Keratinocyte (primary cell): ENCODE measurements at regions not wholly inside any gene's neighbourhood (a gene's known extent, or its start where the extent isn't known, plus 50 kb on each side); places are given as distances from the start of the nearest gene placed in this dataset.

Experiments
- DNase-seq: peaks from one replicate; pipeline ENCODE4 v3.0.0-alpha.2; 2011; ENCODE audit warnings: low read depth, missing footprints, low spot score
- FAIRE-seq: peaks from 2 replicates; lab custom pipeline; 2011; peaks lifted over from hg19 to GRCh38; lab: Jason Lieb, UNC
- H2AFZ ChIP-seq: 2 replicates; pipeline ENCODE4 v1.6.0; 2012; ENCODE audit warnings: low read length, control low read depth, inconsistent platforms; ENCODE audit not compliant: control insufficient read depth
- H3K27ac ChIP-seq: 2 replicates; pipeline ENCODE4 v1.5.1; 2011; ENCODE audit warnings: low read length; ENCODE audit not compliant: control insufficient read depth, insufficient read depth
- H3K27me3 ChIP-seq: 3 replicates; pipeline ENCODE4 v1.6.0; 2011; ENCODE audit warnings: low read length; ENCODE audit not compliant: control insufficient read depth, insufficient read depth; ENCODE audit errors: extremely low read depth
- H3K36me3 ChIP-seq, 2 experiments: 2 replicates in 1 of 2; 3 replicates in 1 of 2; pipeline ENCODE4 v1.5.1; 2011; ENCODE audit warnings: low read length in 2 of 2, mild to moderate bottlenecking in 1 of 2; ENCODE audit not compliant: control insufficient read depth in 2 of 2, insufficient read depth in 2 of 2; ENCODE audit errors: extremely low read depth in 1 of 2
- H3K4me1 ChIP-seq: 3 replicates; pipeline ENCODE4 v1.5.1; 2011; ENCODE audit warnings: low read length; ENCODE audit not compliant: control insufficient read depth, insufficient read depth; ENCODE audit errors: extremely low read depth
- H3K4me2 ChIP-seq: 3 replicates; pipeline ENCODE4 v1.6.0; 2011; ENCODE audit warnings: low read depth, low read length; ENCODE audit not compliant: control insufficient read depth, insufficient read depth; ENCODE audit errors: extremely low read depth
- H3K4me3 ChIP-seq, 3 experiments: fragments of 200-600 bp in 1 of 3; sonication (generic) in 1 of 3; 2 replicates in 2 of 3; 3 replicates in 1 of 3; pipeline ENCODE4 v1.5.1; 2011 to 2016; ENCODE audit warnings: low read length in 3 of 3, mild to moderate bottlenecking in 3 of 3, control low read depth in 2 of 3, inconsistent platforms in 1 of 3, low read depth in 1 of 3, mixed read lengths in 1 of 3, mixed run types in 1 of 3, moderate library complexity in 1 of 3; ENCODE audit not compliant: control insufficient read depth in 2 of 3, insufficient read depth in 2 of 3; ENCODE audit errors: extremely low read depth in 1 of 3
- H3K79me2 ChIP-seq: 2 replicates; pipeline ENCODE4 v1.6.0; 2012; ENCODE audit warnings: low read length; ENCODE audit not compliant: control insufficient read depth, insufficient read depth
- H3K9ac ChIP-seq: 3 replicates; pipeline ENCODE4 v1.6.0; 2011; ENCODE audit warnings: low read length; ENCODE audit not compliant: control insufficient read depth, insufficient read depth; ENCODE audit errors: extremely low read depth
- H3K9me1 ChIP-seq: 3 replicates; pipeline ENCODE4 v1.6.0; 2011; ENCODE audit warnings: low read length; ENCODE audit not compliant: control insufficient read depth, insufficient read depth; ENCODE audit errors: extremely low read depth
- H3K9me3 ChIP-seq: 2 replicates; pipeline ENCODE4 v1.5.1; 2012; ENCODE audit warnings: low read depth, low read length; ENCODE audit not compliant: control insufficient read depth
- H4K20me1 ChIP-seq: 3 replicates; pipeline ENCODE4 v1.6.0; 2011; ENCODE audit warnings: low read length; ENCODE audit not compliant: control insufficient read depth, insufficient read depth; ENCODE audit errors: extremely low read depth
- CTCF ChIP-seq, 3 experiments: IDR thresholded peaks in 1 of 3; conservative IDR thresholded peaks in 1 of 3; optimal IDR thresholded peaks in 1 of 3; 2 replicates in 2 of 3; 3 replicates in 1 of 3; pipeline versions ENCODE3 to v1.5.1; 2011; ENCODE audit warnings: low read length in 3 of 3, mild to moderate bottlenecking in 3 of 3, moderate library complexity in 2 of 3, control low read depth in 1 of 3, inconsistent platforms in 1 of 3; ENCODE audit not compliant: insufficient read depth in 2 of 3; ENCODE audit errors: extremely low read depth in 1 of 3
- EZH2 ChIP-seq: IDR thresholded peaks from one replicate; pipeline ENCODE4 v1.6.1; 2012; ENCODE audit warnings: inconsistent platforms, mild to moderate bottlenecking, low read length, moderate library complexity
- dilution Hi-C: fragments of 300-500 bp; cut with MboI; formaldehyde crosslinking; loops from one replicate; pipeline ENCODE4 v1.7.0; 2020; ENCODE audit warnings: low sequenced_read_pairs; ENCODE audit not compliant: extremely low pct_ligation_motif_present

GRCh38 chr10:35889971-35890675 lies 248.0 kb upstream of the FZD8 start:
- Histone ChIP-seq H3K9ac (no peak overlapping the region), H3K4me2 (no peak overlapping the region), H3K9me3 (no peaks in the 10 kb centered on the region), H2AFZ (no peak overlapping the region), H3K27me3 (no peaks in the 10 kb centered on the region), H4K20me1 (no peaks in the 10 kb centered on the region), H3K9me1 (no peaks in the 10 kb centered on the region), H3K27ac (no peak overlapping the region), H3K79me2 (no peaks in the 10 kb centered on the region), H3K4me3 (no peak overlapping the region), H3K36me3 (no peaks in the 10 kb centered on the region), H3K4me1 (peaks cover 15% of the 10 kb centered on the region)
- dilution Hi-C loops = no loop called here
- DNase-seq = no peak
- no peak for TF ChIP-seq EZH2
- TF ChIP-seq CTCF (optimal IDR thresholded peaks at IDR 0.05 in 1 of 3, IDR thresholded peaks at IDR 0.05 in 1 of 3, conservative IDR thresholded peaks at IDR 0.05 in 1 of 3; ENCODE audit: extremely low read depth in 1 of 3, insufficient read depth in 2 of 3, low read length in 3 of 3) = no peak
- FAIRE-seq = no peak

GRCh38 chr10:35889226-35889625 lies 247.1 kb upstream of the FZD8 start:
- Histone ChIP-seq H3K4me2 (no peak overlapping the region), H3K9me3 (no peaks in the 10 kb centered on the region), H3K79me2 (no peaks in the 10 kb centered on the region), H4K20me1 (no peaks in the 10 kb centered on the region), H3K4me1 (peaks cover 14% of the 10 kb centered on the region), H2AFZ (no peak overlapping the region), H3K9ac (no peak overlapping the region), H3K9me1 (no peaks in the 10 kb centered on the region), H3K36me3 (no peaks in the 10 kb centered on the region), H3K4me3 (no peak overlapping the region), H3K27ac (no peak overlapping the region), H3K27me3 (no peaks in the 10 kb centered on the region)
- TF ChIP-seq EZH2 (no peak), CTCF (optimal IDR thresholded peaks at IDR 0.05 in 1 of 3, IDR thresholded peaks at IDR 0.05 in 1 of 3, conservative IDR thresholded peaks at IDR 0.05 in 1 of 3; ENCODE audit: extremely low read depth in 1 of 3, insufficient read depth in 2 of 3, low read length in 3 of 3) (no peak)
- dilution Hi-C loops = no loop called here
- no peak for DNase-seq
- FAIRE-seq = no peak
